IMR-90 (cell line): ENCODE measurements at regions not wholly inside any gene's neighbourhood (a gene's known extent, or its start where the extent isn't known, plus 50 kb on each side); places are given as distances from the start of the nearest gene placed in this dataset.

ENCODE experiments used
- ATAC-seq: fragments of 200-7000 bp; cut with Tn5 transposase; 2 replicates; pipeline ENCODE4 v1.9.1; 2020; ENCODE audit warnings: low read depth, mild to moderate bottlenecking, moderate library complexity
- BruUV-seq: library from RNA; stranded (reverse); fragments of 400-500 nt; replicated peaks from 2 replicates; lab custom pipeline; 2021; lab: Mats Ljungman, UMichigan
- CTCF ChIA-PET: fragments of 300-600 bp; formaldehyde crosslinking; extraction: SDS; loops from one replicate; lab custom pipeline; 2021; ENCODE audit warnings: antibody characterized with exemption; lab: Yijun Ruan, JAX
- POLR2A ChIA-PET: fragments of 300-600 bp; sonication (Branson Sonifier 250); formaldehyde crosslinking; loops from one replicate; lab custom pipeline; 2022; ENCODE audit warnings: antibody characterized with exemption; ENCODE audit not compliant: unreplicated experiment; lab: Charles Lee
- DNase-seq: peaks from one replicate; pipeline ENCODE4 v3.0.0; 2013
- H2AFZ ChIP-seq: replicated peaks from 2 replicates; pipeline ENCODE3; 2013; ENCODE audit warnings: low read length, mild to moderate bottlenecking; ENCODE audit not compliant: poor library complexity
- H2AK5ac ChIP-seq: 2 replicates; pipeline ENCODE4 v1.6.1; 2013; ENCODE audit warnings: low read depth, low read length, inconsistent platforms
- H2AK9ac ChIP-seq: replicated peaks from 2 replicates; pipeline ENCODE3; 2013; ENCODE audit warnings: mild to moderate bottlenecking, low read depth, low read length, moderate library complexity; ENCODE audit not compliant: poor library complexity
- H2BK120ac ChIP-seq: 2 replicates; pipeline ENCODE4 v1.6.1; 2013; ENCODE audit warnings: low read depth, low read length, inconsistent platforms
- H2BK15ac ChIP-seq: 3 replicates; pipeline ENCODE4 v1.6.1; 2013; ENCODE audit warnings: low read depth, low read length, inconsistent platforms
- H2BK20ac ChIP-seq: 2 replicates; pipeline ENCODE4 v1.6.1; 2013; ENCODE audit warnings: low read depth, mild to moderate bottlenecking, inconsistent platforms, low read length, moderate library complexity
- H2BK5ac ChIP-seq: 2 replicates; pipeline ENCODE4 v1.6.1; 2013; ENCODE audit warnings: mild to moderate bottlenecking, low read depth, low read length, inconsistent platforms; ENCODE audit not compliant: poor library complexity, severe bottlenecking
- H3K14ac ChIP-seq: replicated peaks from 2 replicates; pipeline ENCODE4 v1.6.1; 2013; ENCODE audit warnings: low read depth, low read length, inconsistent platforms
- H3K18ac ChIP-seq: 2 replicates; pipeline ENCODE4 v1.6.1; 2013; ENCODE audit warnings: low read depth, low read length, control low read depth
- H3K23ac ChIP-seq: 2 replicates; pipeline ENCODE4 v1.6.1; 2013; ENCODE audit warnings: low read depth, low read length, inconsistent platforms
- H3K27ac ChIP-seq: 2 replicates; pipeline ENCODE4 v1.5.1; 2013; ENCODE audit warnings: mild to moderate bottlenecking, control low read depth, low read length; ENCODE audit not compliant: insufficient read depth
- H3K27me3 ChIP-seq: 2 replicates; pipeline ENCODE4 v1.6.1; 2013; ENCODE audit warnings: low read length; ENCODE audit not compliant: control insufficient read depth, insufficient read depth
- H3K36me3 ChIP-seq: 2 replicates; pipeline ENCODE4 v1.6.1; 2013; ENCODE audit warnings: low read length, mixed read lengths; ENCODE audit not compliant: control insufficient read depth, insufficient read depth
- H3K4ac ChIP-seq: 2 replicates; pipeline ENCODE4 v1.6.1; 2013; ENCODE audit warnings: low read depth, low read length, inconsistent platforms
- H3K4me1 ChIP-seq: 2 replicates; pipeline ENCODE4 v1.6.1; 2013; ENCODE audit warnings: low read length, mixed read lengths; ENCODE audit not compliant: control insufficient read depth, insufficient read depth
- H3K4me2 ChIP-seq: 2 replicates; pipeline ENCODE4 v1.6.1; 2013; ENCODE audit warnings: low read depth, mild to moderate bottlenecking, control low read depth, low read length, moderate library complexity
- H3K4me3 ChIP-seq: 2 replicates; pipeline ENCODE4 v1.5.1; 2013; ENCODE audit warnings: low read depth, mild to moderate bottlenecking, control low read depth, low read length, moderate library complexity; ENCODE audit not compliant: insufficient read depth
- H3K56ac ChIP-seq: 2 replicates; pipeline ENCODE4 v1.6.1; 2013; ENCODE audit warnings: low read length, inconsistent platforms; ENCODE audit not compliant: insufficient read depth; ENCODE audit errors: extremely low read depth
- H3K79me1 ChIP-seq, 2 experiments: 2 replicates each; pipeline ENCODE4 v1.6.1; 2013; ENCODE audit warnings: low read length in 2 of 2, inconsistent platforms in 1 of 2, low read depth in 1 of 2
- H3K9ac ChIP-seq: 2 replicates; pipeline ENCODE4 v1.6.1; 2013; ENCODE audit warnings: low read depth, low read length, control low read depth
- H3K9me1 ChIP-seq: 2 replicates; pipeline ENCODE4 v1.6.1; 2013; ENCODE audit warnings: low read length, inconsistent platforms; ENCODE audit not compliant: insufficient read depth
- H3K9me3 ChIP-seq: 2 replicates; pipeline ENCODE4 v1.6.1; 2013; ENCODE audit warnings: low read length; ENCODE audit not compliant: control insufficient read depth, insufficient read depth
- H4K20me1 ChIP-seq: 2 replicates; pipeline ENCODE4 v1.6.1; 2013; ENCODE audit warnings: low read length, inconsistent platforms; ENCODE audit not compliant: insufficient read depth
- H4K5ac ChIP-seq: 2 replicates; pipeline ENCODE4 v1.6.1; 2013; ENCODE audit warnings: mild to moderate bottlenecking, low read depth, low read length, control low read depth
- H4K8ac ChIP-seq, 2 experiments: 2 replicates each; pipeline ENCODE4 v1.6.1; 2013; ENCODE audit warnings: low read depth in 2 of 2, low read length in 2 of 2, control low read depth in 1 of 2, inconsistent platforms in 1 of 2
- H4K91ac ChIP-seq: 2 replicates; pipeline ENCODE4 v1.6.1; 2013; ENCODE audit warnings: low read depth, low read length, inconsistent platforms; ENCODE audit not compliant: insufficient read depth
- BHLHE40 ChIP-seq: fragments of 150-350 bp; IDR thresholded peaks from 2 replicates; pipeline ENCODE4 v1.6.1; 2016; ENCODE audit warnings: mild to moderate bottlenecking, low read depth, low read length
- CEBPB ChIP-seq: IDR thresholded peaks from 2 replicates; pipeline ENCODE4 v1.6.1; 2012; ENCODE audit warnings: low read depth, low read length, improper control_type of control experiment
- CHD1 ChIP-seq: IDR thresholded peaks from 2 replicates; pipeline ENCODE4 v1.6.1; 2012; ENCODE audit warnings: low read depth, low read length, improper control_type of control experiment
- CTCF ChIP-seq: conservative IDR thresholded peaks from 2 replicates; pipeline ENCODE4 v1.5.1; 2012; ENCODE audit warnings: mild to moderate bottlenecking, low read depth, low read length, improper control_type of control experiment
- ELK1 ChIP-seq: fragments of 150-350 bp; IDR thresholded peaks from 2 replicates; pipeline ENCODE4 v1.6.1; 2016; ENCODE audit warnings: low read depth, mild to moderate bottlenecking, low read length, moderate library complexity, borderline replicate concordance
- FOS ChIP-seq: fragments of 150-350 bp; IDR thresholded peaks from 2 replicates; pipeline ENCODE4 v1.6.1; 2016; ENCODE audit warnings: low read depth, low read length
- MAFK ChIP-seq: IDR thresholded peaks from 2 replicates; pipeline ENCODE4 v1.6.1; 2012; ENCODE audit warnings: low read depth, low read length, improper control_type of control experiment
- MAZ ChIP-seq: IDR thresholded peaks from 2 replicates; pipeline ENCODE4 v1.6.1; 2012; ENCODE audit warnings: low read depth, mild to moderate bottlenecking, low read length, improper control_type of control experiment, moderate library complexity, borderline replicate concordance
- MXI1 ChIP-seq: IDR thresholded peaks from 2 replicates; pipeline ENCODE4 v1.6.1; 2012; ENCODE audit warnings: low read depth, mild to moderate bottlenecking, low read length, moderate library complexity, borderline replicate concordance
- NFE2L2 ChIP-seq: fragments of 150-350 bp; IDR thresholded peaks from 2 replicates; pipeline ENCODE4 v1.6.1; 2016; ENCODE audit warnings: low read depth, mild to moderate bottlenecking, low read length
- POLR2A ChIP-seq: IDR thresholded peaks from 2 replicates; pipeline ENCODE4 v1.6.1; 2012; ENCODE audit warnings: mild to moderate bottlenecking, low read depth, low read length
- RAD21 ChIP-seq: IDR thresholded peaks from 2 replicates; pipeline ENCODE4 v1.6.1; 2012; ENCODE audit warnings: low read length, improper control_type of control experiment
- RCOR1 ChIP-seq: IDR thresholded peaks from 2 replicates; pipeline ENCODE4 v1.6.1; 2012; ENCODE audit warnings: mild to moderate bottlenecking, low read length, improper control_type of control experiment; ENCODE audit not compliant: insufficient replicate concordance
- RFX5 ChIP-seq: IDR thresholded peaks from 2 replicates; pipeline ENCODE4 v1.8.0; 2012; ENCODE audit warnings: low read depth, mild to moderate bottlenecking, low read length, moderate library complexity
- SMC3 ChIP-seq: fragments of 150-350 bp; IDR thresholded peaks from 2 replicates; pipeline ENCODE4 v1.6.1; 2016; ENCODE audit warnings: low read depth, mild to moderate bottlenecking, antibody characterized with exemption, low read length, moderate library complexity
- WGBS, 2 experiments: methylation state at CpG; one replicate each; pipeline versions ENCODE4 v1.1.5 to v1.1.7; 2013; ENCODE audit warnings: missing lambda C conversion rate in 2 of 2; ENCODE audit not compliant: insufficient read length in 1 of 2; ENCODE audit errors: extremely low coverage in 2 of 2; 5-methylcytosine and 5-hydroxymethylcytosine counted together
- dilution Hi-C: fragments of 300-500 bp; cut with HindIII; formaldehyde crosslinking; loops from one replicate; pipeline ENCODE4 v1.14.3; 2018; ENCODE audit warnings: low sequenced_read_pairs; ENCODE audit not compliant: unreplicated experiment
- in situ Hi-C: fragments of 300-500 bp; cut with MboI; formaldehyde crosslinking; loops from 3 replicates; pipeline ENCODE4 v1.14.3; 2019; ENCODE audit warnings: low sequenced_read_pairs, inconsistent platforms, mixed read lengths
- intact Hi-C: fragments of 100-400 bp; cut with micrococcal nuclease; formaldehyde crosslinking; loops from 2 replicates; pipeline ENCODE4 v1.10.0; 2022
- TF ChIP-seq, protein P1 (sequence below): fragments of 150-350 bp; IDR thresholded peaks from 2 replicates; pipeline ENCODE4 v1.6.1; 2017; ENCODE audit warnings: mild to moderate bottlenecking, antibody characterized with exemption, low read length, low read depth

- Histone ChIP-seq H2AFZ (no peak overlapping the region), H3K79me1 (no peaks in the 10 kb centered on the region), H3K27ac (no peak overlapping the region), H3K4me2 (no peak overlapping the region), H3K4me1 (no peaks in the 10 kb centered on the region), H3K56ac (no peak overlapping the region), H3K9ac (no peak overlapping the region), H2AK5ac (no peak overlapping the region), H2BK20ac (no peak overlapping the region), H4K20me1 (no peaks in the 10 kb centered on the region), H3K27me3 (no peaks in the 10 kb centered on the region), H4K8ac (no peak overlapping the region), H4K91ac (no peak overlapping the region), H3K23ac (no peak overlapping the region), H2AK9ac (no peak overlapping the region), H2BK5ac (no peak overlapping the region), H3K9me1 (no peaks in the 10 kb centered on the region), H3K9me3 (peaks cover 3% of the 10 kb centered on the region), H3K36me3 (no peaks in the 10 kb centered on the region), H3K4ac (no peak overlapping the region), H3K18ac (no peak overlapping the region), H2BK120ac (no peak overlapping the region), H2BK15ac (no peak overlapping the region), H3K14ac (no peak overlapping the region), H3K4me3 (no peak overlapping the region), H4K5ac (no peak overlapping the region)
- ChIA-PET CTCF (no interaction called here), POLR2A (no interaction called here)
- in situ Hi-C loops = no loop called here
- no TSS peak for BruUV-seq
- DNase-seq = no peak
- intact Hi-C loops = no loop called here
- dilution Hi-C loops = no loop called here
- no peak for ATAC-seq
- TF ChIP-seq ELK1 (no peak), CEBPB (no peak), POLR2A (no peak), MAZ (no peak), NFE2L2 (no peak), SMC3 (no peak), CTCF (no peak), MAFK (no peak), RAD21 (no peak), RFX5 (no peak), MXI1 (no peak), BHLHE40 (no peak), RCOR1 (no peak), CHD1 (no peak), FOS (no peak)
- TF ChIP-seq, protein P1, sequence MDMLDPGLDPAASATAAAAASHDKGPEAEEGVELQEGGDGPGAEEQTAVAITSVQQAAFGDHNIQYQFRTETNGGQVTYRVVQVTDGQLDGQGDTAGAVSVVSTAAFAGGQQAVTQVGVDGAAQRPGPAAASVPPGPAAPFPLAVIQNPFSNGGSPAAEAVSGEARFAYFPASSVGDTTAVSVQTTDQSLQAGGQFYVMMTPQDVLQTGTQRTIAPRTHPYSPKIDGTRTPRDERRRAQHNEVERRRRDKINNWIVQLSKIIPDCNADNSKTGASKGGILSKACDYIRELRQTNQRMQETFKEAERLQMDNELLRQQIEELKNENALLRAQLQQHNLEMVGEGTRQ = no peak
- 77% methylated on average over 3 of the region's 12 CpGs; no CpG with 5 or more reads in 1 of the 2 experiments for WGBS, 2 experiments
Observed at GRCh38 chr4:8766610-8767009, 105.0 kb downstream of the HMX1 start.
